GM12878 (cell line): ENCODE measurements at regions not wholly inside any gene's neighbourhood (a gene's known extent, or its start where the extent isn't known, plus 50 kb on each side); places are given as distances from the start of the nearest gene placed in this dataset.

ENCODE experiments used
- ATAC-seq: fragments of 200-7000 bp; cut with Tn5 transposase; 3 replicates; pipeline ENCODE4 v1.9.1; 2020; ENCODE audit warnings: mild to moderate bottlenecking, moderate library complexity
- BruUV-seq: library from RNA; stranded (reverse); fragments of 400-500 nt; replicated peaks from 2 replicates; lab custom pipeline; 2021; lab: Mats Ljungman, UMichigan
- CTCF ChIA-PET: fragments of 300-600 bp; sonication (Branson Sonifier 250); formaldehyde crosslinking; extraction: SDS; loops from one replicate; lab custom pipeline; 2021; ENCODE audit warnings: inconsistent platforms; lab: Yijun Ruan, JAX
- POLR2A ChIA-PET: fragments of 350-600 bp; formaldehyde crosslinking; extraction: SDS; loops from one replicate; lab custom pipeline; 2021; ENCODE audit warnings: inconsistent platforms; lab: Charles Lee
- RAD21 ChIA-PET: fragments of 300-600 bp; sonication (Branson Sonifier 250); formaldehyde crosslinking; loops from one replicate; lab custom pipeline; 2023; ENCODE audit warnings: antibody characterized with exemption; ENCODE audit not compliant: unreplicated experiment; lab: Charles Lee
- SMC1A ChIA-PET: fragments of 300-600 bp; sonication (Branson Sonifier 250); formaldehyde crosslinking; loops from one replicate; lab custom pipeline; 2023; ENCODE audit not compliant: unreplicated experiment, uncharacterized antibody; lab: Charles Lee
- DNase-seq: peaks from one replicate; pipeline ENCODE4 v3.0.0-alpha.2; 2011; ENCODE audit warnings: low read depth, low spot score
- FAIRE-seq: peaks from 3 replicates; lab custom pipeline; 2011; peaks lifted over from hg19 to GRCh38; lab: Jason Lieb, UNC
- H2AFZ ChIP-seq: 2 replicates; pipeline ENCODE4 v1.6.0; 2011; ENCODE audit warnings: low read depth, low read length, control low read depth; ENCODE audit not compliant: control insufficient read depth
- H3K27ac ChIP-seq: 2 replicates; pipeline ENCODE4 v1.5.1; 2011; ENCODE audit warnings: control low read depth; ENCODE audit not compliant: control insufficient read depth, insufficient read depth
- H3K27me3 ChIP-seq, 2 experiments: replicated peaks in 1 of 2; 2 replicates each; pipeline versions ENCODE4 v1.6.0 to v1.6.1; 2011; ENCODE audit warnings: low read length in 1 of 2; ENCODE audit not compliant: control insufficient read depth in 2 of 2, insufficient read depth in 2 of 2
- H3K36me3 ChIP-seq, 2 experiments: 2 replicates each; pipeline ENCODE4 v1.5.1; 2011; ENCODE audit warnings: low read length in 1 of 2; ENCODE audit not compliant: control insufficient read depth in 2 of 2, insufficient read depth in 2 of 2
- H3K4me1 ChIP-seq: 2 replicates; pipeline ENCODE4 v1.6.1; 2011; ENCODE audit warnings: mild to moderate bottlenecking, low read length, moderate library complexity, mixed read lengths; ENCODE audit not compliant: control insufficient read depth, insufficient read depth
- H3K4me2 ChIP-seq: 2 replicates; pipeline ENCODE4 v1.6.0; 2011; ENCODE audit warnings: control low read depth; ENCODE audit not compliant: control insufficient read depth, insufficient read depth
- H3K4me3 ChIP-seq: fragments of 200-600 bp; sonication (generic); 2 replicates; pipeline ENCODE4 v1.5.1; 2016
- H3K79me2 ChIP-seq: 2 replicates; pipeline ENCODE4 v1.6.0; 2011; ENCODE audit warnings: low read length; ENCODE audit not compliant: control insufficient read depth, insufficient read depth
- H3K9ac ChIP-seq: 2 replicates; pipeline ENCODE4 v1.8.0; 2011; ENCODE audit warnings: low read length, control low read depth, mixed read lengths; ENCODE audit not compliant: control insufficient read depth, insufficient read depth
- H3K9me3 ChIP-seq: replicated peaks from 3 replicates; pipeline ENCODE4 v1.5.1; 2011; ENCODE audit warnings: mild to moderate bottlenecking, low read length; ENCODE audit not compliant: control insufficient read depth, insufficient read depth
- H4K20me1 ChIP-seq: 2 replicates; pipeline ENCODE4 v1.6.0; 2011; ENCODE audit not compliant: control insufficient read depth, insufficient read depth
- EP300 ChIP-seq, 2 experiments: fragments of 150-350 bp in 1 of 2; IDR thresholded peaks; 2 replicates each; pipeline ENCODE4 v1.6.1; 2011 to 2012; ENCODE audit warnings: low read depth in 2 of 2, low read length in 2 of 2, borderline replicate concordance in 1 of 2, improper control_type of control experiment in 1 of 2, inconsistent platforms in 1 of 2; ENCODE audit not compliant: control insufficient read depth in 1 of 2
- ESRRA ChIP-seq: IDR thresholded peaks from 2 replicates; pipeline ENCODE4 v1.6.1; 2012; ENCODE audit warnings: mild to moderate bottlenecking, low read length, improper control_type of control experiment
- KAT2A ChIP-seq: conservative IDR thresholded peaks from 2 replicates; pipeline ENCODE4 v1.6.1; 2011; ENCODE audit warnings: low read depth, low read length; ENCODE audit not compliant: control insufficient read depth
- NR2C2 ChIP-seq: IDR thresholded peaks from 2 replicates; pipeline ENCODE4 v1.6.1; 2011; ENCODE audit warnings: borderline replicate concordance, low read depth; ENCODE audit not compliant: control insufficient read depth, insufficient read length
- POLR2A ChIP-seq: IDR thresholded peaks from 2 replicates; pipeline ENCODE4 v1.6.1; 2011; ENCODE audit warnings: low read depth, mild to moderate bottlenecking, low read length
- PRDM15 ChIP-seq: fragments of 450-650 bp; formaldehyde crosslinking; IDR thresholded peaks from 2 replicates; pipeline ENCODE4 v1.4.0; 2020; ENCODE audit warnings: mild to moderate bottlenecking, moderate library complexity
- RBBP5 ChIP-seq: fragments of 200-600 bp; sonication (generic); conservative IDR thresholded peaks from 2 replicates; pipeline ENCODE4 v1.6.1; 2016
- RELA ChIP-seq: fragments of 450-650 bp; IDR thresholded peaks from 2 replicates; pipeline ENCODE4 v1.8.0; 2014; ENCODE audit warnings: borderline replicate concordance; ENCODE audit not compliant: partially characterized antibody
- RUNX3 ChIP-seq: IDR thresholded peaks from 2 replicates; pipeline ENCODE4 v1.6.1; 2012; ENCODE audit warnings: low read length, inconsistent platforms
- STAT3 ChIP-seq: IDR thresholded peaks from 2 replicates; pipeline ENCODE4 v1.6.1; 2011; ENCODE audit warnings: low read depth, low read length, improper control_type of control experiment
- TAF1 ChIP-seq: IDR thresholded peaks from 2 replicates; pipeline ENCODE4 v1.6.1; 2011; ENCODE audit warnings: mild to moderate bottlenecking, low read depth, low read length, borderline replicate concordance
- ZNF207 ChIP-seq: fragments of 450-650 bp; IDR thresholded peaks from 2 replicates; pipeline ENCODE4 v1.6.1; 2014; ENCODE audit warnings: antibody characterized with exemption, mild to moderate bottlenecking, borderline replicate concordance
- ZZZ3 ChIP-seq: IDR thresholded peaks from 2 replicates; pipeline ENCODE4 v1.6.1; 2011; ENCODE audit warnings: low read depth; ENCODE audit not compliant: control insufficient read depth, insufficient read length
- WGBS: methylation state at CpG from one replicate; pipeline ENCODE4 v1.1.6; 2016; ENCODE audit warnings: low lambda C conversion rate; ENCODE audit not compliant: insufficient replicate concordance, insufficient coverage; ENCODE audit errors: missing lambda C conversion rate; 5-methylcytosine and 5-hydroxymethylcytosine counted together
- in situ Hi-C: fragments of 300-500 bp; cut with MboI; formaldehyde crosslinking; loops from 9 replicates; pipeline ENCODE4 v1.14.3; 2018; ENCODE audit warnings: mixed read lengths
- intact Hi-C: fragments of 100-400 bp; cut with micrococcal nuclease; formaldehyde crosslinking; loops from one replicate; pipeline ENCODE4 v1.14.2; 2022; ENCODE audit not compliant: unreplicated experiment
- TF ChIP-seq, protein P1 (sequence below): fragments of 450-650 bp; IDR thresholded peaks from 2 replicates; pipeline ENCODE4 v1.6.1; 2017; ENCODE audit warnings: mild to moderate bottlenecking, moderate library complexity
- TF ChIP-seq, protein P2 (sequence below): IDR thresholded peaks from 2 replicates; pipeline ENCODE4 v1.6.1; 2011; ENCODE audit warnings: borderline replicate concordance, low read depth, mild to moderate bottlenecking, moderate library complexity, low read length; ENCODE audit not compliant: insufficient read depth, poor library complexity, severe bottlenecking

GRCh38 chr22:27656970-27657369, 144.6 kb downstream of the MN1 start (continued):
- TF ChIP-seq, protein P1, sequence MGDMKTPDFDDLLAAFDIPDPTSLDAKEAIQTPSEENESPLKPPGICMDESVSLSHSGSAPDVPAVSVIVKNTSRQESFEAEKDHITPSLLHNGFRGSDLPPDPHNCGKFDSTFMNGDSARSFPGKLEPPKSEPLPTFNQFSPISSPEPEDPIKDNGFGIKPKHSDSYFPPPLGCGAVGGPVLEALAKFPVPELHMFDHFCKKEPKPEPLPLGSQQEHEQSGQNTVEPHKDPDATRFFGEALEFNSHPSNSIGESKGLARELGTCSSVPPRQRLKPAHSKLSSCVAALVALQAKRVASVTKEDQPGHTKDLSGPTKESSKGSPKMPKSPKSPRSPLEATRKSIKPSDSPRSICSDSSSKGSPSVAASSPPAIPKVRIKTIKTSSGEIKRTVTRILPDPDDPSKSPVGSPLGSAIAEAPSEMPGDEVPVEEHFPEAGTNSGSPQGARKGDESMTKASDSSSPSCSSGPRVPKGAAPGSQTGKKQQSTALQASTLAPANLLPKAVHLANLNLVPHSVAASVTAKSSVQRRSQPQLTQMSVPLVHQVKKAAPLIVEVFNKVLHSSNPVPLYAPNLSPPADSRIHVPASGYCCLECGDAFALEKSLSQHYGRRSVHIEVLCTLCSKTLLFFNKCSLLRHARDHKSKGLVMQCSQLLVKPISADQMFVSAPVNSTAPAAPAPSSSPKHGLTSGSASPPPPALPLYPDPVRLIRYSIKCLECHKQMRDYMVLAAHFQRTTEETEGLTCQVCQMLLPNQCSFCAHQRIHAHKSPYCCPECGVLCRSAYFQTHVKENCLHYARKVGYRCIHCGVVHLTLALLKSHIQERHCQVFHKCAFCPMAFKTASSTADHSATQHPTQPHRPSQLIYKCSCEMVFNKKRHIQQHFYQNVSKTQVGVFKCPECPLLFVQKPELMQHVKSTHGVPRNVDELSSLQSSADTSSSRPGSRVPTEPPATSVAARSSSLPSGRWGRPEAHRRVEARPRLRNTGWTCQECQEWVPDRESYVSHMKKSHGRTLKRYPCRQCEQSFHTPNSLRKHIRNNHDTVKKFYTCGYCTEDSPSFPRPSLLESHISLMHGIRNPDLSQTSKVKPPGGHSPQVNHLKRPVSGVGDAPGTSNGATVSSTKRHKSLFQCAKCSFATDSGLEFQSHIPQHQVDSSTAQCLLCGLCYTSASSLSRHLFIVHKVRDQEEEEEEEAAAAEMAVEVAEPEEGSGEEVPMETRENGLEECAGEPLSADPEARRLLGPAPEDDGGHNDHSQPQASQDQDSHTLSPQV: no peak
- no peak for TF ChIP-seq ZNF207
- TF ChIP-seq POLR2A: no peak
- TF ChIP-seq ESRRA: no peak
- no peak for TF ChIP-seq ZZZ3
- no peak for TF ChIP-seq NR2C2
- TF ChIP-seq EP300 (IDR thresholded peaks at IDR 0.05; ENCODE audit: borderline replicate concordance in 1 of 2, control insufficient read depth in 1 of 2, low read depth in 2 of 2, low read length in 2 of 2): no peak
- TF ChIP-seq RUNX3: no peak

DNA sequence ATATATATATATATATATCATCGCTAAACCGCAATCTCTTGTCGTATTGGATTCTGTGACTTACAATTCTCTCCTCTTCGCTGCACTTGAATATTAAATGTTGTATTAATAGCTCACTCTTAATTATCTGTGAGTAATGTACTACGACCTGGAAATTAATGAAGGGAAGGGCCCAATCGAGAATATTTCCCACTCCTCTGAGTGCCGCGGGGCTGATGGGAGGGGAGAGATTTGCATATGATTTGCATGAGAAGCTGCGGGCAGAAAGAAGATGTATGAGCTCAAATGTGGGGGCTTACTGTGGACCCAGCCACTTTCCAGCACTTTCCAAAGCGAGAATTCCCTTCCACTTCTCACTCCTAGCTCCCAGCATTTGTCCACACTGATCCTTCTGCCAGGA, 141.2 kb downstream of the MN1 start:
- Histone ChIP-seq H3K27me3 (no peaks in the 10 kb centered on the region), H3K36me3 (no peaks in the 10 kb centered on the region), H3K79me2 (no peaks in the 10 kb centered on the region), H3K9ac (no peak overlapping the region), H3K4me1 (no peaks in the 10 kb centered on the region), H3K4me3 (no peak overlapping the region), H4K20me1 (no peaks in the 10 kb centered on the region), H3K9me3 (no peaks in the 10 kb centered on the region), H3K4me2 (no peak overlapping the region), H3K27ac (no peak overlapping the region), H2AFZ (no peak overlapping the region)
- ChIA-PET CTCF (interaction anchor here (1.0 kb wide), 1 partner anchor 88 kb away, joined by 3 read pairs; no protein-coding TSS in a partner anchor), SMC1A (no interaction called here), POLR2A (no interaction called here), RAD21 (no interaction called here)
- FAIRE-seq: no peak
- ATAC-seq: no peak
- no peak for DNase-seq
- WGBS: 40% methylated on average over 10 of the region's 10 CpGs
- intact Hi-C loops (no loop called here), in situ Hi-C loops (no loop called here)
- no TSS peak for BruUV-seq
- TF ChIP-seq KAT2A (no peak), TAF1 (no peak), RBBP5 (no peak), RELA (no peak), STAT3 (no peak), PRDM15 (CRISPR knock-in tag) (no peak)
- TF ChIP-seq, protein P2, sequence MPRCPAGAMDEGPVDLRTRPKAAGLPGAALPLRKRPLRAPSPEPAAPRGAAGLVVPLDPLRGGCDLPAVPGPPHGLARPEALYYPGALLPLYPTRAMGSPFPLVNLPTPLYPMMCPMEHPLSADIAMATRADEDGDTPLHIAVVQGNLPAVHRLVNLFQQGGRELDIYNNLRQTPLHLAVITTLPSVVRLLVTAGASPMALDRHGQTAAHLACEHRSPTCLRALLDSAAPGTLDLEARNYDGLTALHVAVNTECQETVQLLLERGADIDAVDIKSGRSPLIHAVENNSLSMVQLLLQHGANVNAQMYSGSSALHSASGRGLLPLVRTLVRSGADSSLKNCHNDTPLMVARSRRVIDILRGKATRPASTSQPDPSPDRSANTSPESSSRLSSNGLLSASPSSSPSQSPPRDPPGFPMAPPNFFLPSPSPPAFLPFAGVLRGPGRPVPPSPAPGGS: no peak
